H9 (cell line): ENCODE measurements at regions not wholly inside any gene's neighbourhood (a gene's known extent, or its start where the extent isn't known, plus 50 kb on each side); places are given as distances from the start of the nearest gene placed in this dataset.

Experiments used
- DNase-seq: peaks from one replicate; pipeline ENCODE4 v3.0.0-alpha.2; 2017
- H2AFZ ChIP-seq: one replicate; pipeline ENCODE4 v1.6.1; 2013; ENCODE audit warnings: mild to moderate bottlenecking, low read length, control low read depth, moderate library complexity
- H2AK5ac ChIP-seq: 2 replicates; pipeline ENCODE4 v1.6.1; 2013; ENCODE audit warnings: low read length, control low read depth, mixed read lengths; ENCODE audit not compliant: insufficient read length
- H2BK120ac ChIP-seq: one replicate; pipeline ENCODE4 v1.6.1; 2013; ENCODE audit warnings: low read depth, mild to moderate bottlenecking, low read length, control low read depth, inconsistent platforms; ENCODE audit not compliant: poor library complexity, severe bottlenecking
- H2BK12ac ChIP-seq: 2 replicates; pipeline ENCODE4 v1.6.1; 2013; ENCODE audit warnings: low read length, control low read depth, mixed read lengths, low read depth; ENCODE audit not compliant: insufficient read length
- H2BK15ac ChIP-seq: 2 replicates; pipeline ENCODE4 v1.6.1; 2013; ENCODE audit warnings: low read depth, low read length, control low read depth
- H2BK20ac ChIP-seq: one replicate; pipeline ENCODE4 v1.6.1; 2013; ENCODE audit warnings: low read depth, mild to moderate bottlenecking, low read length, control low read depth, inconsistent platforms; ENCODE audit not compliant: poor library complexity, severe bottlenecking
- H2BK5ac ChIP-seq: 2 replicates; pipeline ENCODE4 v1.6.1; 2013; ENCODE audit warnings: low read length, control low read depth, mixed read lengths; ENCODE audit not compliant: insufficient read length
- H3K14ac ChIP-seq: 2 replicates; pipeline ENCODE4 v1.6.1; 2013; ENCODE audit warnings: low read length, control low read depth; ENCODE audit not compliant: insufficient read depth
- H3K18ac ChIP-seq: 2 replicates; pipeline ENCODE4 v1.6.1; 2013; ENCODE audit warnings: low read depth, mild to moderate bottlenecking, mixed read lengths, low read length, control low read depth; ENCODE audit not compliant: insufficient read length
- H3K23ac ChIP-seq: 2 replicates; pipeline ENCODE4 v1.6.1; 2013; ENCODE audit warnings: low read length, control low read depth, mixed read lengths, low read depth; ENCODE audit not compliant: insufficient read length
- H3K23me2 ChIP-seq: 2 replicates; pipeline ENCODE4 v1.6.1; 2013; ENCODE audit warnings: low read depth, mild to moderate bottlenecking, mixed read lengths, low read length, control low read depth; ENCODE audit not compliant: insufficient read length, poor library complexity, severe bottlenecking
- H3K27ac ChIP-seq: 2 replicates; pipeline ENCODE4 v1.5.1; 2013; ENCODE audit warnings: low read length, control low read depth, mixed read lengths, low read depth; ENCODE audit not compliant: insufficient read length
- H3K27me3 ChIP-seq: 2 replicates; pipeline ENCODE4 v1.6.1; 2013; ENCODE audit warnings: low read length, control low read depth, inconsistent platforms; ENCODE audit not compliant: insufficient read depth
- H3K4ac ChIP-seq: 2 replicates; pipeline ENCODE4 v1.6.1; 2013; ENCODE audit warnings: low read depth, mild to moderate bottlenecking, control low read depth, inconsistent platforms, low read length, moderate library complexity
- H3K4me1 ChIP-seq: 2 replicates; pipeline ENCODE4 v1.6.1; 2013; ENCODE audit warnings: low read length, control low read depth, inconsistent platforms; ENCODE audit not compliant: insufficient read depth
- H3K4me2 ChIP-seq: 2 replicates; pipeline ENCODE4 v1.6.1; 2013; ENCODE audit warnings: low read length, control low read depth, mixed read lengths; ENCODE audit not compliant: insufficient read length, insufficient read depth
- H3K56ac ChIP-seq: 2 replicates; pipeline ENCODE4 v1.6.1; 2013; ENCODE audit warnings: low read depth, mild to moderate bottlenecking, mixed read lengths, low read length, control low read depth; ENCODE audit not compliant: insufficient read length
- H3K79me1 ChIP-seq: 2 replicates; pipeline ENCODE4 v1.6.1; 2013; ENCODE audit warnings: low read depth, mild to moderate bottlenecking, moderate library complexity, low read length, control low read depth, inconsistent platforms; ENCODE audit not compliant: insufficient read depth, poor library complexity, severe bottlenecking
- H3K79me2 ChIP-seq: 2 replicates; pipeline ENCODE4 v1.6.1; 2013; ENCODE audit warnings: low read length, control low read depth, inconsistent platforms; ENCODE audit not compliant: insufficient read depth
- H3K9ac ChIP-seq: 2 replicates; pipeline ENCODE4 v1.6.1; 2013; ENCODE audit warnings: low read length, control low read depth, mixed read lengths; ENCODE audit not compliant: insufficient read length; ENCODE audit errors: extremely low read depth
- H3K9me3 ChIP-seq: one replicate; pipeline ENCODE4 v1.6.1; 2013; ENCODE audit warnings: low read depth, low read length, inconsistent platforms; ENCODE audit not compliant: control insufficient read depth
- H3T11ph ChIP-seq: one replicate; pipeline ENCODE4 v1.6.1; 2013; ENCODE audit warnings: mild to moderate bottlenecking, low read length, control low read depth, inconsistent platforms
- H4K20me1 ChIP-seq: one replicate; pipeline ENCODE4 v1.6.1; 2013; ENCODE audit not compliant: control insufficient read depth, insufficient read length, insufficient read depth
- H4K5ac ChIP-seq: 2 replicates; pipeline ENCODE4 v1.6.1; 2013; ENCODE audit warnings: low read depth, mild to moderate bottlenecking, mixed read lengths, low read length, control low read depth; ENCODE audit not compliant: insufficient read length
- H4K8ac ChIP-seq: replicated peaks from 2 replicates; pipeline ENCODE4 v1.6.1; 2013; ENCODE audit warnings: low read length, control low read depth, mixed read lengths, low read depth; ENCODE audit not compliant: insufficient read length
- H4K91ac ChIP-seq: 2 replicates; pipeline ENCODE4 v1.6.1; 2013; ENCODE audit warnings: low read depth, mild to moderate bottlenecking, moderate library complexity, mixed read lengths, low read length, control low read depth; ENCODE audit not compliant: insufficient read length
- H3K27ac Mint-ChIP-seq, 3 experiments: 2 replicates in 2 of 3; 3 replicates in 1 of 3; pipeline ENCODE4 v1.8.0; 2020 to 2021; ENCODE audit warnings: mixed read lengths in 3 of 3, mild to moderate bottlenecking in 1 of 3, moderate library complexity in 1 of 3
- H3K27me3 Mint-ChIP-seq: 2 replicates; pipeline ENCODE4 v1.8.0; 2021; ENCODE audit warnings: low read depth, mild to moderate bottlenecking, moderate library complexity, mixed read lengths
- H3K36me3 Mint-ChIP-seq, 3 experiments: 2 replicates in 2 of 3; 3 replicates in 1 of 3; pipeline ENCODE4 v1.8.0; 2020 to 2021; ENCODE audit warnings: low read depth in 3 of 3, mixed read lengths in 3 of 3; ENCODE audit not compliant: insufficient read depth in 1 of 3
- H3K4me1 Mint-ChIP-seq, 2 experiments: 2 replicates each; pipeline ENCODE4 v1.8.0; 2020; ENCODE audit warnings: mixed read lengths in 2 of 2
- H3K4me3 Mint-ChIP-seq, 2 experiments: 2 replicates in 1 of 2; 3 replicates in 1 of 2; pipeline ENCODE4 v1.8.0; 2020 to 2021; ENCODE audit warnings: mild to moderate bottlenecking in 2 of 2, mixed read lengths in 2 of 2, moderate library complexity in 1 of 2
- H3K9me3 Mint-ChIP-seq, 2 experiments: 2 replicates in 1 of 2; 3 replicates in 1 of 2; pipeline ENCODE4 v1.8.0; 2020; ENCODE audit warnings: mild to moderate bottlenecking in 2 of 2, mixed read lengths in 2 of 2, moderate library complexity in 1 of 2
- WGBS: extraction: QIAGEN DNeasy Blood & Tissue Kit; methylation state at CpG from one replicate; pipeline ENCODE4 v1.1.7; 2013; ENCODE audit warnings: missing lambda C conversion rate, low lambda C conversion rate, mixed read lengths; ENCODE audit not compliant: insufficient read length; ENCODE audit errors: extremely low coverage; 5-methylcytosine and 5-hydroxymethylcytosine counted together
- TF ChIP-seq, protein P1 (sequence below): fragments of 200-600 bp; sonication (generic); conservative IDR thresholded peaks from 3 replicates; pipeline ENCODE4 v1.8.0; 2021; ENCODE audit warnings: antibody characterized with exemption, mild to moderate bottlenecking

DNA sequence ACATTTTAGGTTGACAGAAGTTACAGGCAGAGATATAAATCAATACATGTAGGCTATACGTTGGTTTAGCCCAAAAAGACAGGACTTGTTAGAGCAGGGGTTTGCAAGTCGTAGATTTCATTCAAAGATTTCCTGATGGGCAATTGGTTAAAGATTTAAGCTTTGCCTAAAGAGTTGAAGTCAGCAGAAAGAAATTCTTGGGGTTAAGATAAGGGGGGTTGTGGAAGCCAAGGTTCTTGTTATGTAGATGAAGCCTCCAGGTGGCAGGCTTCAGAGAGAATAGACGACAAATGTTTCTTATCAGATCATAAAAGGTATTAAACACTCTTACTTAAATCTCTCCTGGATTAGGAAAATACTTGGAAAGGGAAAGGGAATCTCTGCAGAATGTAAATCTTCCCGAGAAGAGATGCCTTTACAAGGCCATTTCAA lies 510.8 kb downstream of the TMTC2 start:
- no peak overlapping the region for H2BK120ac ChIP-seq
- no peak overlapping the region for H2BK12ac ChIP-seq
- Mint-ChIP-seq H3K27me3 (no peaks in the 10 kb centered on the region), H3K4me3 (peak overlapping the region; percentile 10 to 12; a peak in 3 of 5 replicates), H3K36me3 (peaks cover 5 to 35% (median 5%) of the 10 kb centered on the region in 3 experiments), H3K4me1 (peaks cover 49% of the 10 kb centered on the region in 2 experiments), H3K9me3 (peaks cover 2 to 14% of the 10 kb centered on the region in 2 experiments; a peak in 4 of 5 replicates), H3K27ac (peak overlapping the region; percentile 91 to 97 (median 96))
- H3K23ac ChIP-seq, result no peak overlapping the region
- H4K91ac ChIP-seq, result no peak overlapping the region
- no peak overlapping the region for H4K8ac ChIP-seq
- no peak overlapping the region for H3K18ac ChIP-seq
- no peak overlapping the region for H4K5ac ChIP-seq
- H3K4me2 ChIP-seq, result peak overlapping the region; percentile 48
- TF ChIP-seq, protein P1, sequence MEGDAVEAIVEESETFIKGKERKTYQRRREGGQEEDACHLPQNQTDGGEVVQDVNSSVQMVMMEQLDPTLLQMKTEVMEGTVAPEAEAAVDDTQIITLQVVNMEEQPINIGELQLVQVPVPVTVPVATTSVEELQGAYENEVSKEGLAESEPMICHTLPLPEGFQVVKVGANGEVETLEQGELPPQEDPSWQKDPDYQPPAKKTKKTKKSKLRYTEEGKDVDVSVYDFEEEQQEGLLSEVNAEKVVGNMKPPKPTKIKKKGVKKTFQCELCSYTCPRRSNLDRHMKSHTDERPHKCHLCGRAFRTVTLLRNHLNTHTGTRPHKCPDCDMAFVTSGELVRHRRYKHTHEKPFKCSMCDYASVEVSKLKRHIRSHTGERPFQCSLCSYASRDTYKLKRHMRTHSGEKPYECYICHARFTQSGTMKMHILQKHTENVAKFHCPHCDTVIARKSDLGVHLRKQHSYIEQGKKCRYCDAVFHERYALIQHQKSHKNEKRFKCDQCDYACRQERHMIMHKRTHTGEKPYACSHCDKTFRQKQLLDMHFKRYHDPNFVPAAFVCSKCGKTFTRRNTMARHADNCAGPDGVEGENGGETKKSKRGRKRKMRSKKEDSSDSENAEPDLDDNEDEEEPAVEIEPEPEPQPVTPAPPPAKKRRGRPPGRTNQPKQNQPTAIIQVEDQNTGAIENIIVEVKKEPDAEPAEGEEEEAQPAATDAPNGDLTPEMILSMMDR, result no peak; the same call in 2 of the 3 replicates
- H3K79me2 ChIP-seq, result no peaks in the 10 kb centered on the region
- no peak overlapping the region for H2BK5ac ChIP-seq
- H2BK15ac ChIP-seq, result no peak overlapping the region
- no peak overlapping the region for H3K4ac ChIP-seq
- H3K79me1 ChIP-seq, result no peaks in the 10 kb centered on the region
- no peaks in the 10 kb centered on the region for H4K20me1 ChIP-seq
- no peak overlapping the region for H3K9ac ChIP-seq
- H2AFZ ChIP-seq, result no peak overlapping the region
- H3K14ac ChIP-seq, result no peak overlapping the region
- H3K9me3 ChIP-seq, result no peaks in the 10 kb centered on the region
- peaks cover 2% of the 10 kb centered on the region for H3K4me1 ChIP-seq
- H3K27ac ChIP-seq, result peak overlapping the region; percentile 94
- WGBS, result no CpG with 5 or more reads among the region's 4 CpGs
- H3K27me3 ChIP-seq, result no peaks in the 10 kb centered on the region
- peaks cover 2% of the 10 kb centered on the region for H3K23me2 ChIP-seq
- peak; percentile 42 for DNase-seq
- no peak overlapping the region for H2BK20ac ChIP-seq
- no peak overlapping the region for H3T11ph ChIP-seq
- H2AK5ac ChIP-seq, result no peak overlapping the region
- no peak overlapping the region for H3K56ac ChIP-seq
